Inferior parietal cortex (tissue), 1 donor: ENCODE measurements at regions not wholly inside any gene's neighbourhood (a gene's known extent, or its start where the extent isn't known, plus 50 kb on each side); places are given as distances from the start of the nearest gene placed in this dataset.

Source experiments
- DNase-seq: peaks from one replicate; pipeline ENCODE4 v3.0.0-alpha.2; 2016; ENCODE audit errors: extremely low spot score

GRCh38 chr4:185987961-185988627 lies 80.9 kb upstream of the TLR3 start:
- DNase-seq, result no peak

- DNase-seq, result no peak
Observed at GRCh38 chr4:185991770-185992169, 77.2 kb upstream of the TLR3 start.

- no peak for DNase-seq
Observed at GRCh38 chr4:185992585-185992984, 76.4 kb upstream of the TLR3 start.

GRCh38 chr4:185993328-185993973 lies 75.5 kb upstream of the TLR3 start:
- DNase-seq, result no peak

GRCh38 chr4:185994750-185995149 lies 74.2 kb upstream of the TLR3 start:
- no peak for DNase-seq

- DNase-seq, result no peak
Observed at GRCh38 chr4:185995665-185996064, 73.3 kb upstream of the TLR3 start.

GRCh38 chr4:185997296-185997695 lies 71.7 kb upstream of the TLR3 start:
- peak; percentile 25 for DNase-seq

GRCh38 chr4:185998791-185999190 lies 70.2 kb upstream of the TLR3 start:
- no peak for DNase-seq

- no peak for DNase-seq
Observed at GRCh38 chr4:185999207-185999606, 69.7 kb upstream of the TLR3 start.

GRCh38 chr4:186002853-186003252 lies 66.1 kb upstream of the TLR3 start:
- DNase-seq, result no peak

- DNase-seq, result no peak
Observed at GRCh38 chr4:186003746-186004145, 65.2 kb upstream of the TLR3 start.

- DNase-seq, result no peak
Observed at GRCh38 chr4:186008057-186008456, 60.9 kb upstream of the TLR3 start.

GRCh38 chr4:186009976-186010375 lies 59.0 kb upstream of the TLR3 start:
- no peak for DNase-seq

- DNase-seq, result no peak
Observed at GRCh38 chr4:186010821-186011220, 58.1 kb upstream of the TLR3 start.

GRCh38 chr4:186012071-186012470 lies 56.9 kb upstream of the TLR3 start:
- DNase-seq, result no peak

GRCh38 chr4:186013419-186014186 lies 55.4 kb upstream of the TLR3 start:
- DNase-seq, result no peak

- no peak for DNase-seq
Observed at GRCh38 chr4:186015212-186015817, 53.6 kb upstream of the TLR3 start.

- DNase-seq, result no peak
Observed at GRCh38 chr4:186016796-186017195, 52.2 kb upstream of the TLR3 start.

- no peak for DNase-seq
Observed at GRCh38 chr4:186017801-186018200, 51.2 kb upstream of the TLR3 start.

- DNase-seq, result no peak
Observed at GRCh38 chr4:186018261-186018660, 50.7 kb upstream of the TLR3 start.

- no peak for DNase-seq
Observed at GRCh38 chr4:186018784-186019183, 50.2 kb upstream of the TLR3 start.
